RWPE1 (cell line): ENCODE measurements at regions not wholly inside any gene's neighbourhood (a gene's known extent, or its start where the extent isn't known, plus 50 kb on each side); places are given as distances from the start of the nearest gene placed in this dataset.

Experiments used
- CTCF ChIA-PET: fragments of 350-600 bp; sonication (Branson Sonifier 250); formaldehyde crosslinking; extraction: SDS; loops from one replicate; lab custom pipeline; 2021; lab: Yijun Ruan, JAX
- POLR2A ChIA-PET: fragments of 400-600 bp; formaldehyde crosslinking; extraction: SDS; loops from one replicate; lab custom pipeline; 2020; ENCODE audit warnings: antibody characterized with exemption; ENCODE audit not compliant: low non-redundant PET; lab: Yijun Ruan, JAX
- DNase-seq: peaks from one replicate; pipeline ENCODE4 v3.0.0; 2012; ENCODE audit warnings: low spot score
- H3K27ac ChIP-seq: fragments of 450-650 bp; 2 replicates; pipeline ENCODE4 v1.5.1; 2017
- CTCF ChIP-seq: fragments of 450-650 bp; conservative IDR thresholded peaks from 2 replicates; pipeline ENCODE4 v1.5.1; 2017; ENCODE audit warnings: low read depth, mild to moderate bottlenecking

GRCh38 chr16:64428463-64429113, 693.3 kb downstream of the CDH11 start:
- ChIA-PET CTCF (no interaction called here), POLR2A (no interaction called here)
- TF ChIP-seq CTCF: no peak
- peak; percentile 52 for DNase-seq
- H3K27ac ChIP-seq: no peak overlapping the region

- no peak for TF ChIP-seq CTCF
- CTCF ChIA-PET: no interaction called here
- DNase-seq: no peak
- H3K27ac ChIP-seq: no peak overlapping the region
- POLR2A ChIA-PET: no interaction called here
These were observed 695.7 kb downstream of the CDH11 start for GRCh38 chr16:64426131-64426666.

- H3K27ac ChIP-seq: no peak overlapping the region
- ChIA-PET POLR2A (no interaction called here), CTCF (no interaction called here)
- TF ChIP-seq CTCF: no peak
- DNase-seq: no peak
These were observed 696.5 kb downstream of the CDH11 start for GRCh38 chr16:64425381-64425780.

GRCh38 chr16:64422259-64422658, 699.6 kb downstream of the CDH11 start:
- CTCF ChIA-PET: no interaction called here

GRCh38 chr16:64421515-64421914, 700.3 kb downstream of the CDH11 start:
- ChIA-PET POLR2A (no interaction called here), CTCF (no interaction called here)
- H3K27ac ChIP-seq: no peak overlapping the region
- no peak for TF ChIP-seq CTCF
- no peak for DNase-seq

More at GRCh38 chr16:64422259-64422658, 699.6 kb downstream of the CDH11 start:
- no peak for TF ChIP-seq CTCF
- H3K27ac ChIP-seq: no peak overlapping the region
- no peak for DNase-seq
- POLR2A ChIA-PET: no interaction called here

GRCh38 chr16:64419832-64420231, 702.0 kb downstream of the CDH11 start:
- no peak overlapping the region for H3K27ac ChIP-seq
- DNase-seq: no peak
- ChIA-PET CTCF (interaction anchor here (0.7 kb wide), 1 partner anchor 1376 kb away, joined by 4 read pairs; no protein-coding TSS in a partner anchor), POLR2A (no interaction called here)
- TF ChIP-seq CTCF: no peak
